Ovary (tissue), 7 donors: ENCODE measurements at regions not wholly inside any gene's neighbourhood (a gene's known extent, or its start where the extent isn't known, plus 50 kb on each side); places are given as distances from the start of the nearest gene placed in this dataset.

Source experiments
- DNase-seq, 5 donors: peaks; one replicate each; pipeline ENCODE4 v3.0.0-alpha.2; 2019 to 2020
- H3K27ac ChIP-seq, 2 donors: fragments of 200-600 bp; one replicate each; pipeline versions ENCODE4 v1.5.1 to v1.8.0; 2019 to 2022
- H3K27me3 ChIP-seq: fragments of 200-600 bp; one replicate; pipeline ENCODE4 v1.8.0; 2022
- H3K36me3 ChIP-seq: fragments of 200-600 bp; sonication (generic); one replicate; pipeline ENCODE4 v1.5.1; 2019
- H3K4me1 ChIP-seq: one replicate; pipeline ENCODE4 v1.8.1; 2013; ENCODE audit warnings: mild to moderate bottlenecking, moderate library complexity; ENCODE audit not compliant: insufficient read depth
- H3K4me3 ChIP-seq: fragments of 200-600 bp; sonication (generic); one replicate; pipeline ENCODE4 v1.5.1; 2017
- H3K9me3 ChIP-seq, 2 donors: fragments of 200-600 bp in 1 of 2; sonication (generic) in 1 of 2; one replicate each; pipeline versions ENCODE4 v1.5.1 to v1.8.1; 2013 to 2019; ENCODE audit warnings: mild to moderate bottlenecking in 1 of 2, moderate library complexity in 1 of 2
- CTCF ChIP-seq, 3 donors: fragments of 450-650 bp in 2 of 3; fragments of 200-600 bp in 1 of 3; IDR thresholded peaks; one replicate each; pipeline versions ENCODE4 v1.5.1 to v1.8.0; 2016 to 2022; ENCODE audit warnings: antibody characterized with exemption in 3 of 3, mild to moderate bottlenecking in 1 of 3
- EP300 ChIP-seq: sonication (generic); formaldehyde crosslinking; IDR thresholded peaks from one replicate; pipeline ENCODE4 v1.6.1; 2017; ENCODE audit warnings: antibody characterized with exemption
- POLR2A ChIP-seq: fragments of 450-650 bp; IDR thresholded peaks from one replicate; pipeline ENCODE4 v1.6.1; 2017; ENCODE audit warnings: antibody characterized with exemption, mild to moderate bottlenecking, moderate library complexity
- WGBS, 3 donors: extraction: QIAGEN DNeasy Blood & Tissue Kit in 1 of 3; methylation state at CpG; one replicate each; pipeline versions ENCODE4 v1.1.5 to v1.1.7; 2013 to 2017; 5-methylcytosine and 5-hydroxymethylcytosine counted together
- intact Hi-C, 4 donors: fragments of 100-400 bp; cut with DNase I; formaldehyde crosslinking; loops; one replicate each; pipeline versions ENCODE4 v1.11.0 to v1.15.1; 2022 to 2023
- donor health status: DM: no; HTN: no; CAD: no; lungs with moderate emphysema.
- donor health status: DM: no; HTN: no; CAD: no.
- donor health status: Bipolar disorder and iron deficiency.
- donor health status: DM: no; HTN: no; CAD: no.
- donor health status: DM: yes; HTN: yes; CAD: no.

- TF ChIP-seq CTCF (IDR thresholded peaks at IDR 0.05) (no peak), EP300 (no peak), POLR2A (no peak)
- Histone ChIP-seq H3K4me3 (no peak overlapping the region), H3K27me3 (no peaks in the 10 kb centered on the region), H3K4me1 (no peaks in the 10 kb centered on the region), H3K36me3 (no peaks in the 10 kb centered on the region), H3K9me3 (no peaks in the 10 kb centered on the region), H3K27ac (no peak overlapping the region)
- DNase-seq: no peak
- intact Hi-C loops: no loop called here
- WGBS, 3 donors: 66 to 74% (median 70%) methylated on average over 9 of the region's 9 CpGs
Observed at GRCh38 chr4:183808097-183808456, 97.0 kb upstream of the STOX2 start.

GRCh38 chr4:183812567-183812966 is 92.5 kb upstream of the STOX2 start:
- Histone ChIP-seq H3K4me3 (no peak overlapping the region), H3K27me3 (no peaks in the 10 kb centered on the region), H3K36me3 (no peaks in the 10 kb centered on the region), H3K4me1 (no peaks in the 10 kb centered on the region), H3K9me3 (no peaks in the 10 kb centered on the region), H3K27ac (no peak overlapping the region)
- no peak for TF ChIP-seq POLR2A
- TF ChIP-seq EP300: no peak
- no peak for TF ChIP-seq CTCF (IDR thresholded peaks at IDR 0.05)
- intact Hi-C loops: no loop called here
- 46 to 75% (median 53%) methylated on average over 1 of the region's 1 CpG for WGBS, 3 donors
- DNase-seq: no peak

GRCh38 chr4:183814461-183814860 is 90.6 kb upstream of the STOX2 start:
- Histone ChIP-seq H3K27me3 (no peaks in the 10 kb centered on the region), H3K27ac (no peak overlapping the region), H3K36me3 (no peaks in the 10 kb centered on the region), H3K4me3 (no peak overlapping the region), H3K4me1 (no peaks in the 10 kb centered on the region), H3K9me3 (no peaks in the 10 kb centered on the region)
- WGBS, 3 donors: 81 to 84% (median 83%) methylated on average over 5 of the region's 5 CpGs
- no peak for TF ChIP-seq CTCF (IDR thresholded peaks at IDR 0.05)
- no peak for TF ChIP-seq EP300
- TF ChIP-seq POLR2A: no peak
- intact Hi-C loops: no loop called here
- no peak for DNase-seq

GRCh38 chr4:183816077-183816476 is 89.0 kb upstream of the STOX2 start:
- no peak overlapping the region for H3K4me3 ChIP-seq
- 91 to 95% (median 92%) methylated on average over 6 of the region's 6 CpGs for WGBS, 3 donors
- no peak for TF ChIP-seq EP300
- TF ChIP-seq POLR2A: no peak
- TF ChIP-seq CTCF (IDR thresholded peaks at IDR 0.05): no peak
- no peaks in the 10 kb centered on the region for H3K9me3 ChIP-seq
- intact Hi-C loops: no loop called here
- DNase-seq: no peak
- no peaks in the 10 kb centered on the region for H3K4me1 ChIP-seq
- H3K27ac ChIP-seq: no peak overlapping the region
- no peaks in the 10 kb centered on the region for H3K36me3 ChIP-seq
- no peaks in the 10 kb centered on the region for H3K27me3 ChIP-seq
